ENCODE measurements at regions not wholly inside any gene's neighbourhood (a gene's known extent, or its start where the extent isn't known, plus 50 kb on each side); places are given as distances from the start of the nearest gene placed in this dataset.

DNA sequence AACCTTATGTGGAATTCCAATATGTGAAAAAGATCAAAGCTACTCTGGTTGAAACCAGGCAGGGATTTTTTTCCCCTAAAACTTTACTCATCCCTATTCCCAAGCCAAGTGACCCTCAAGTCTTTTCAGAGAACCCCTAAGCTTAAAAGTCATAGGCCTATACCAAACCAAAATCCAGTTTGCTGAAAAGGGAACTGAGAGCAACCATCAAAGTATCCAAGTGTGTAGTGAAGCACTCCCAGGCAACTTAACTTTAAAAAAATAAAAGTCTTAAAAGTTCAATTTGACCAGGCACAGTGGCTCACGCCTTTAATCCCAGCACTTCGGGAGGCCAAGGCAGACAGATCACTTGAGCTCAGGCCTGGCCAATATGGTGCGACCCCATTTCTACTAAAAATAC is 101.2 kb upstream of the DAAM1 start:
- TF ChIP-seq, protein P1, sequence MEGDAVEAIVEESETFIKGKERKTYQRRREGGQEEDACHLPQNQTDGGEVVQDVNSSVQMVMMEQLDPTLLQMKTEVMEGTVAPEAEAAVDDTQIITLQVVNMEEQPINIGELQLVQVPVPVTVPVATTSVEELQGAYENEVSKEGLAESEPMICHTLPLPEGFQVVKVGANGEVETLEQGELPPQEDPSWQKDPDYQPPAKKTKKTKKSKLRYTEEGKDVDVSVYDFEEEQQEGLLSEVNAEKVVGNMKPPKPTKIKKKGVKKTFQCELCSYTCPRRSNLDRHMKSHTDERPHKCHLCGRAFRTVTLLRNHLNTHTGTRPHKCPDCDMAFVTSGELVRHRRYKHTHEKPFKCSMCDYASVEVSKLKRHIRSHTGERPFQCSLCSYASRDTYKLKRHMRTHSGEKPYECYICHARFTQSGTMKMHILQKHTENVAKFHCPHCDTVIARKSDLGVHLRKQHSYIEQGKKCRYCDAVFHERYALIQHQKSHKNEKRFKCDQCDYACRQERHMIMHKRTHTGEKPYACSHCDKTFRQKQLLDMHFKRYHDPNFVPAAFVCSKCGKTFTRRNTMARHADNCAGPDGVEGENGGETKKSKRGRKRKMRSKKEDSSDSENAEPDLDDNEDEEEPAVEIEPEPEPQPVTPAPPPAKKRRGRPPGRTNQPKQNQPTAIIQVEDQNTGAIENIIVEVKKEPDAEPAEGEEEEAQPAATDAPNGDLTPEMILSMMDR (conservative IDR thresholded peaks at IDR 0.05), result no peak
- no peak for TF ChIP-seq EZH2 (IDR thresholded peaks at IDR 0.05; ENCODE audit: low read depth)
